K562 (cell line): ENCODE measurements at regions not wholly inside any gene's neighbourhood (a gene's known extent, or its start where the extent isn't known, plus 50 kb on each side); places are given as distances from the start of the nearest gene placed in this dataset.

ENCODE experiments used
- ATAC-seq: fragments of 200-7000 bp; cut with Tn5 transposase; 3 replicates; pipeline ENCODE4 v1.9.1; 2020; ENCODE audit warnings: moderate library complexity
- BruUV-seq: library from RNA; stranded (reverse); fragments of 400-500 nt; replicated peaks from 2 replicates; lab custom pipeline; 2021; lab: Mats Ljungman, UMichigan
- CTCF ChIA-PET: fragments of 300-600 bp; formaldehyde crosslinking; extraction: SDS; loops from one replicate; lab custom pipeline; 2021; ENCODE audit warnings: low intra/inter-chr PET ratio; lab: Yijun Ruan, JAX
- POLR2A ChIA-PET: fragments of 300-600, 350-650 bp; sonication (Branson Sonifier 250); formaldehyde crosslinking; extraction: SDS; loops from one replicate; lab custom pipeline; 2021; ENCODE audit warnings: antibody characterized with exemption, inconsistent platforms; lab: Yijun Ruan, JAX
- DNase-seq, 4 experiments: peaks; one replicate each; pipeline versions ENCODE4 v3.0.0 to v3.0.0-alpha.2; 2011 to 2018; ENCODE audit warnings: low spot score in 3 of 4, mixed read lengths in 3 of 4; ENCODE audit errors: extremely low read depth in 1 of 4
- FAIRE-seq: peaks from 2 replicates; lab custom pipeline; 2011; peaks lifted over from hg19 to GRCh38; lab: Jason Lieb, UNC
- H2AFZ ChIP-seq: 2 replicates; pipeline ENCODE4 v1.6.0; 2011; ENCODE audit warnings: low read depth, low read length, control low read depth, inconsistent platforms
- H3K27ac ChIP-seq: fragments of 200-600 bp; 3 replicates; pipeline ENCODE4 v1.8.0; 2011; ENCODE audit warnings: low read depth, mild to moderate bottlenecking, control low read depth, inconsistent platforms, low read length, moderate library complexity, mixed read lengths; ENCODE audit errors: extremely low read depth
- H3K27me3 ChIP-seq, 2 experiments: fragments of 300-600 bp in 1 of 2; 2 replicates in 1 of 2; 3 replicates in 1 of 2; pipeline versions ENCODE4 v1.6.0 to v1.8.0; 2011; ENCODE audit warnings: inconsistent platforms in 2 of 2, low read length in 2 of 2, mild to moderate bottlenecking in 1 of 2, mixed read lengths in 1 of 2, moderate library complexity in 1 of 2; ENCODE audit not compliant: control insufficient read depth in 2 of 2, insufficient read depth in 2 of 2
- H3K36me3 ChIP-seq: fragments of 300-600 bp; 3 replicates; pipeline ENCODE4 v1.8.0; 2011; ENCODE audit warnings: mild to moderate bottlenecking, low read length, inconsistent platforms; ENCODE audit not compliant: control insufficient read depth, insufficient read depth
- H3K4me1 ChIP-seq, 2 experiments: fragments of 200-600 bp in 1 of 2; replicated peaks in 1 of 2; 2 replicates in 1 of 2; 3 replicates in 1 of 2; pipeline versions ENCODE4 v1.5.1 to v1.8.0; 2011; ENCODE audit warnings: inconsistent platforms in 2 of 2, low read length in 2 of 2, mild to moderate bottlenecking in 1 of 2, mixed read lengths in 1 of 2, moderate library complexity in 1 of 2; ENCODE audit not compliant: control insufficient read depth in 2 of 2, insufficient read depth in 2 of 2
- H3K4me2 ChIP-seq: 2 replicates; pipeline ENCODE4 v1.6.1; 2011; ENCODE audit warnings: low read length, control low read depth, inconsistent platforms, mixed read lengths; ENCODE audit not compliant: insufficient read depth
- H3K4me3 ChIP-seq: fragments of 200-600 bp; sonication (generic), shearing (Covaris generic); 2 replicates; pipeline ENCODE4 v1.5.1; 2016; ENCODE audit warnings: control low read depth, inconsistent platforms
- H3K79me2 ChIP-seq: fragments of 200-600 bp; 3 replicates; pipeline ENCODE4 v1.8.0; 2011; ENCODE audit warnings: low read length, inconsistent platforms; ENCODE audit not compliant: control insufficient read depth, insufficient read depth
- H3K9ac ChIP-seq, 2 experiments: 2 replicates each; pipeline versions ENCODE4 v1.6.0 to v1.6.1; 2011; ENCODE audit warnings: low read depth in 2 of 2, low read length in 2 of 2, control low read depth in 1 of 2, inconsistent platforms in 1 of 2, mild to moderate bottlenecking in 1 of 2, mixed read lengths in 1 of 2; ENCODE audit not compliant: insufficient read depth in 1 of 2
- H3K9me1 ChIP-seq: one replicate; pipeline ENCODE4 v1.6.0; 2011; ENCODE audit warnings: inconsistent platforms, mild to moderate bottlenecking, low read length, moderate library complexity; ENCODE audit not compliant: control insufficient read depth, insufficient read depth
- H3K9me3 ChIP-seq: replicated peaks from 2 replicates; pipeline ENCODE4 v1.5.1; 2011; ENCODE audit warnings: low read depth, low read length, inconsistent platforms; ENCODE audit not compliant: control insufficient read depth, insufficient read depth
- H4K20me1 ChIP-seq: replicated peaks from 2 replicates; pipeline ENCODE4 v1.6.1; 2011; ENCODE audit warnings: low read length, inconsistent platforms, mixed read lengths; ENCODE audit not compliant: control insufficient read depth, insufficient read depth
- ERF ChIP-seq: fragments of 450-650 bp; formaldehyde crosslinking; IDR thresholded peaks from 2 replicates; pipeline ENCODE4 v1.4.0; 2020; ENCODE audit warnings: mild to moderate bottlenecking, mixed read lengths
- FOSL1 ChIP-seq: fragments of 200-800 bp; sonication (Bioruptor generic); conservative IDR thresholded peaks from 2 replicates; pipeline ENCODE4 v1.6.1; 2016; ENCODE audit warnings: missing genetic modification characterization, missing compliant biosample characterization
- JUNB ChIP-seq: fragments of 450-650 bp; formaldehyde crosslinking; conservative IDR thresholded peaks from 2 replicates; pipeline ENCODE4 v1.4.0; 2020; ENCODE audit warnings: mild to moderate bottlenecking
- NFATC3 ChIP-seq: fragments of 450-650 bp; IDR thresholded peaks from 2 replicates; pipeline ENCODE4 v1.6.1; 2017; ENCODE audit warnings: mild to moderate bottlenecking
- NFYB ChIP-seq: IDR thresholded peaks from 2 replicates; pipeline ENCODE4 v1.6.1; 2011; ENCODE audit warnings: mild to moderate bottlenecking, moderate library complexity; ENCODE audit not compliant: insufficient read length; ENCODE audit errors: extremely low read depth
- POLR2AphosphoS2 ChIP-seq: IDR thresholded peaks from 2 replicates; pipeline ENCODE4 v1.6.1; 2012; ENCODE audit warnings: low read length, improper control_type of control experiment
- PYGO2 ChIP-seq: fragments of 450-650 bp; IDR thresholded peaks from 2 replicates; pipeline ENCODE4 v1.6.1; 2016; ENCODE audit warnings: mild to moderate bottlenecking, missing genetic modification characterization, moderate library complexity, missing compliant biosample characterization
- RNF2 ChIP-seq: sonication (generic); IDR thresholded peaks from 2 replicates; pipeline ENCODE4 v1.6.1; 2016
- ZNF586 ChIP-seq: fragments of 450-650 bp; formaldehyde crosslinking; conservative IDR thresholded peaks from 2 replicates; pipeline ENCODE4 v1.4.0; 2020; ENCODE audit warnings: mild to moderate bottlenecking, moderate library complexity
- ZNF668 ChIP-seq: fragments of 250-450 bp; sonication (Bioruptor Pico); IDR thresholded peaks from 2 replicates; pipeline ENCODE4 v1.8.0; 2022; ENCODE audit warnings: mild to moderate bottlenecking, inconsistent platforms
- ZNF717 ChIP-seq: fragments of 250-450 bp; sonication (Bioruptor Pico); IDR thresholded peaks from 2 replicates; pipeline ENCODE4 v1.5.0; 2021
- ZNF785 ChIP-seq: fragments of 250-450 bp; sonication (Bioruptor Pico); IDR thresholded peaks from 2 replicates; pipeline ENCODE4 v1.4.0; 2020; ENCODE audit warnings: mild to moderate bottlenecking
- WGBS: fragments of 100-300 bp; shearing (Covaris generic); methylation state at CpG from one replicate; pipeline ENCODE4 v1.1.6; 2016; ENCODE audit warnings: low coverage, mixed read lengths; ENCODE audit not compliant: insufficient coverage; ENCODE audit errors: missing lambda C conversion rate; 5-methylcytosine and 5-hydroxymethylcytosine counted together
- in situ Hi-C: fragments of 300-500 bp; cut with MboI; formaldehyde crosslinking; loops from 4 replicates; pipeline ENCODE4 v1.15.0; 2018; ENCODE audit warnings: inconsistent platforms, mixed read lengths
- intact Hi-C: fragments of 100-400 bp; cut with micrococcal nuclease; formaldehyde crosslinking; loops from 2 replicates; pipeline ENCODE4 v1.14.2; 2022
- TF ChIP-seq, protein P1 (sequence below): IDR thresholded peaks from 2 replicates; pipeline ENCODE4 v1.6.1; 2014; ENCODE audit warnings: antibody characterized with exemption
- TF ChIP-seq, protein P2 (sequence below): fragments of 450-650 bp; conservative IDR thresholded peaks from 2 replicates; pipeline ENCODE4 v1.6.1; 2016; ENCODE audit warnings: missing genetic modification characterization, low read depth, mild to moderate bottlenecking, control low read depth, missing compliant biosample characterization
- TF ChIP-seq, protein P3 (sequence below): fragments of 250-450 bp; sonication (Bioruptor Pico); IDR thresholded peaks from 2 replicates; pipeline ENCODE4 v1.5.1; 2021; ENCODE audit warnings: mild to moderate bottlenecking

DNA sequence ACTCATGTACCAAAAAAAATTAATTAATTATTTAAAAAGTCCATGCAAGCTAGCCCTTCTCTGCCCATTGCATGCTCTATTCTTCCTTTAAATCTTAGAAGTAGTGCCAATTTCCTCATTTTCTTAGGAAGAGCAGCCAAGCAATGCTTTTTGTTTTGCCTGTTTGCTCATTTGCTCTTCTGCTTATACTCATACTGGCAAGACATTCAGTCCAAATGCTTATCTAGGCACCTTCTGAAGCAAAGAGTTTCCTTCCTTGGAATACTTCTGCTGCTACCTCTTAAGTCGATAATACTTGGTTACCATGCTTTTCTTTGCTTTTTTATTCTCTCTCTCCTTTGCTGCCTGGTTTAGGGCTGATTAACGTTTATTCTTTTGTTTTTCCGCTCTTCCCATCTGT is 1318.3 kb downstream of the AACS start:
- 2% methylated on average over 3 of the region's 3 CpGs for WGBS
- BruUV-seq, result no TSS peak
- in situ Hi-C loops, result no loop called here

More for the DNA sequence above, 1318.3 kb downstream of the AACS start:
- DNase-seq (no peak), FAIRE-seq (no peak)
- Histone ChIP-seq H4K20me1 (no peaks in the 10 kb centered on the region), H3K9ac (no peak overlapping the region), H3K9me3 (no peaks in the 10 kb centered on the region; the same call in 1 of the 2 replicates), H2AFZ (no peak overlapping the region)
- TF ChIP-seq, protein P1, sequence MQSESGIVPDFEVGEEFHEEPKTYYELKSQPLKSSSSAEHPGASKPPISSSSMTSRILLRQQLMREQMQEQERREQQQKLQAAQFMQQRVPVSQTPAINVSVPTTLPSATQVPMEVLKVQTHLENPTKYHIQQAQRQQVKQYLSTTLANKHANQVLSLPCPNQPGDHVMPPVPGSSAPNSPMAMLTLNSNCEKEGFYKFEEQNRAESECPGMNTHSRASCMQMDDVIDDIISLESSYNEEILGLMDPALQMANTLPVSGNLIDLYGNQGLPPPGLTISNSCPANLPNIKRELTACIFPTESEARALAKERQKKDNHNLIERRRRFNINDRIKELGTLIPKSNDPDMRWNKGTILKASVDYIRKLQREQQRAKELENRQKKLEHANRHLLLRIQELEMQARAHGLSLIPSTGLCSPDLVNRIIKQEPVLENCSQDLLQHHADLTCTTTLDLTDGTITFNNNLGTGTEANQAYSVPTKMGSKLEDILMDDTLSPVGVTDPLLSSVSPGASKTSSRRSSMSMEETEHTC, result no peak
- TF ChIP-seq JUNB (CRISPR knock-in tag) (no peak), PYGO2 (no peak), ZNF785 (CRISPR knock-in tag) (no peak), NFATC3 (no peak), RNF2 (no peak), ZNF668 (no peak), ZNF717 (CRISPR knock-in tag) (no peak), FOSL1 (no peak), ZNF586 (CRISPR knock-in tag) (no peak), POLR2AphosphoS2 (no peak), NFYB (no peak), ERF (CRISPR knock-in tag) (no peak)
- TF ChIP-seq, protein P2, sequence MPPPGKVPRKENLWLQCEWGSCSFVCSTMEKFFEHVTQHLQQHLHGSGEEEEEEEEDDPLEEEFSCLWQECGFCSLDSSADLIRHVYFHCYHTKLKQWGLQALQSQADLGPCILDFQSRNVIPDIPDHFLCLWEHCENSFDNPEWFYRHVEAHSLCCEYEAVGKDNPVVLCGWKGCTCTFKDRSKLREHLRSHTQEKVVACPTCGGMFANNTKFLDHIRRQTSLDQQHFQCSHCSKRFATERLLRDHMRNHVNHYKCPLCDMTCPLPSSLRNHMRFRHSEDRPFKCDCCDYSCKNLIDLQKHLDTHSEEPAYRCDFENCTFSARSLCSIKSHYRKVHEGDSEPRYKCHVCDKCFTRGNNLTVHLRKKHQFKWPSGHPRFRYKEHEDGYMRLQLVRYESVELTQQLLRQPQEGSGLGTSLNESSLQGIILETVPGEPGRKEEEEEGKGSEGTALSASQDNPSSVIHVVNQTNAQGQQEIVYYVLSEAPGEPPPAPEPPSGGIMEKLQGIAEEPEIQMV, result no peak
- TF ChIP-seq, protein P3, sequence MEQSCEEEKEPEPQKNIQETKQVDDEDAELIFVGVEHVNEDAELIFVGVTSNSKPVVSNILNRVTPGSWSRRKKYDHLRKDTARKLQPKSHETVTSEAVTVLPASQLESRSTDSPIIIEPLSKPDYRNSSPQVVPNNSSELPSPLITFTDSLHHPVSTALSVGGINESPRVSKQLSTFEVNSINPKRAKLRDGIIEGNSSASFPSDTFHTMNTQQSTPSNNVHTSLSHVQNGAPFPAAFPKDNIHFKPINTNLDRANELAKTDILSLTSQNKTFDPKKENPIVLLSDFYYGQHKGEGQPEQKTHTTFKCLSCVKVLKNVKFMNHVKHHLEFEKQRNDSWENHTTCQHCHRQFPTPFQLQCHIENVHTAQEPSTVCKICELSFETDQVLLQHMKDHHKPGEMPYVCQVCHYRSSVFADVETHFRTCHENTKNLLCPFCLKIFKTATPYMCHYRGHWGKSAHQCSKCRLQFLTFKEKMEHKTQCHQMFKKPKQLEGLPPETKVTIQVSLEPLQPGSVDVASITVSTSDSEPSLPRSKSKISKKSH (CRISPR knock-in tag), result no peak
- TF ChIP-seq, all 486 proteins: peak for 0
- Histone ChIP-seq H3K79me2 (no peaks in the 10 kb centered on the region), H3K27me3 (no peaks in the 10 kb centered on the region), H3K4me2 (no peak overlapping the region), H3K4me3 (no peak overlapping the region), H3K9me1 (no peaks in the 10 kb centered on the region), H3K4me1 (no peaks in the 10 kb centered on the region), H3K27ac (no peak overlapping the region), H3K36me3 (no peaks in the 10 kb centered on the region)
- intact Hi-C loops, result no loop called here
- no peak for ATAC-seq
- CTCF ChIA-PET, result no interaction called here
- POLR2A ChIA-PET, result no interaction called here
